CD4-positive, alpha-beta memory T cell (primary cell): ENCODE measurements at regions not wholly inside any gene's neighbourhood (a gene's known extent, or its start where the extent isn't known, plus 50 kb on each side); places are given as distances from the start of the nearest gene placed in this dataset.
"Not testable (repeated sequence)": the region's sequence is repeated elsewhere in the genome, so short reads cannot be mapped to it uniquely, and the experiment has no call there.

ENCODE experiments used
- CTCF ChIA-PET: fragments of 350-600 bp; sonication (Branson Sonifier 250); formaldehyde crosslinking; loops from one replicate; lab custom pipeline; 2021; ENCODE audit warnings: inconsistent platforms; ENCODE audit not compliant: partially characterized antibody; lab: Charles Lee
- POLR2A ChIA-PET: fragments of 350-600 bp; sonication (Branson Sonifier 250); formaldehyde crosslinking; loops from one replicate; lab custom pipeline; 2021; ENCODE audit not compliant: partially characterized antibody; lab: Charles Lee
- DNase-seq, 5 donors: peaks; one replicate each; pipeline versions ENCODE4 v3.0.0 to v3.0.0-alpha.2; 2020 to 2022; ENCODE audit warnings: mixed read lengths in 1 of 5
- H3K27ac ChIP-seq: one replicate; pipeline ENCODE4 v1.7.0; 2013; ENCODE audit warnings: low read depth, low read length
- H3K27me3 ChIP-seq: 2 replicates; pipeline ENCODE4 v1.7.0; 2013; ENCODE audit warnings: mild to moderate bottlenecking, low read length, moderate library complexity; ENCODE audit not compliant: insufficient read depth
- H3K36me3 ChIP-seq: 2 replicates; pipeline ENCODE4 v1.7.0; 2013; ENCODE audit warnings: mild to moderate bottlenecking, low read length, moderate library complexity; ENCODE audit not compliant: insufficient read depth
- H3K4me1 ChIP-seq: 2 replicates; pipeline ENCODE4 v1.7.0; 2013; ENCODE audit warnings: mild to moderate bottlenecking, low read length, moderate library complexity; ENCODE audit not compliant: insufficient read depth
- H3K4me3 ChIP-seq, 2 donors: one replicate each; pipeline ENCODE4 v1.7.0; 2013; ENCODE audit warnings: low read length in 2 of 2, mild to moderate bottlenecking in 1 of 2
- H3K9me3 ChIP-seq, 2 donors: one replicate each; pipeline ENCODE4 v1.7.0; 2013; ENCODE audit warnings: low read length in 2 of 2, control low read depth in 1 of 2; ENCODE audit not compliant: control insufficient read depth in 1 of 2
- H3K27ac Mint-ChIP-seq, 7 donors: one replicate each; pipeline ENCODE4 v1.8.0; 2020 to 2021; ENCODE audit warnings: mixed read lengths in 7 of 7, mild to moderate bottlenecking in 6 of 7, inconsistent platforms in 3 of 7, moderate library complexity in 3 of 7
- H3K27me3 Mint-ChIP-seq, 2 donors: one replicate each; pipeline ENCODE4 v1.8.0; 2020 to 2021; ENCODE audit warnings: mixed read lengths in 2 of 2
- H3K36me3 Mint-ChIP-seq, 2 donors: one replicate each; pipeline ENCODE4 v1.8.0; 2020 to 2021; ENCODE audit warnings: mixed read lengths in 2 of 2, inconsistent platforms in 1 of 2, mild to moderate bottlenecking in 1 of 2
- H3K4me1 Mint-ChIP-seq, 4 donors: one replicate each; pipeline ENCODE4 v1.8.0; 2020 to 2021; ENCODE audit warnings: mixed read lengths in 4 of 4, mild to moderate bottlenecking in 1 of 4
- H3K4me3 Mint-ChIP-seq, 8 donors: one replicate each; pipeline ENCODE4 v1.8.0; 2020 to 2021; ENCODE audit warnings: mixed read lengths in 8 of 8, mild to moderate bottlenecking in 7 of 8, moderate library complexity in 6 of 8, inconsistent platforms in 3 of 8
- H3K9me3 Mint-ChIP-seq, 8 donors: one replicate each; pipeline ENCODE4 v1.8.0; 2020 to 2021; ENCODE audit warnings: mixed read lengths in 8 of 8, mild to moderate bottlenecking in 5 of 8, inconsistent platforms in 3 of 8, moderate library complexity in 1 of 8
- intact Hi-C: fragments of 100-400 bp; cut with micrococcal nuclease; formaldehyde crosslinking; loops from one replicate; pipeline ENCODE4 v1.15.1; 2023

- not testable (repeated sequence) for H3K27me3 Mint-ChIP-seq
Observed at GRCh38 chr2:111275047-111275853, 154.5 kb downstream of the BCL2L11 start.

DNA sequence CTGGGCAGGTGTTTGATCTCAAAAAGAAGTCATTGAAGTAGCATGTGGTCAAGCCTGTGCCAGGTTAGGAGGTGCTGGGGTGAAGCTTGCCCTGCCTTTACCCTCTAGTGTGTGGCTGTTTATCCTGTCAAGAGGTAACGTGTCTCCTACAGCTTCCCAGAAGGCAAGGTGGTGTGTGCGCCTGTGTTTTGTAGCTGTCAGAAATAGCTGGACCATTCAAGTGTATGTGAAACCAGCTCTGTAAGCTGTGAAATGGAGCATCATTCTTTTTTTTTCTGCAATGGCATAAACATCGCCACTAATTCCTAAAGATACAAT lies 155.1 kb downstream of the BCL2L11 start:
- H3K4me1 ChIP-seq, H3K9me3 ChIP-seq, H3K27me3 Mint-ChIP-seq, DNase-seq, H3K27me3 ChIP-seq, H3K4me3 Mint-ChIP-seq, H3K4me3 ChIP-seq, CTCF ChIA-PET, H3K36me3 Mint-ChIP-seq, H3K9me3 Mint-ChIP-seq, H3K4me1 Mint-ChIP-seq, H3K27ac ChIP-seq, H3K27ac Mint-ChIP-seq, H3K36me3 ChIP-seq, POLR2A ChIA-PET, intact Hi-C loops: not testable (repeated sequence)

More at GRCh38 chr2:111275047-111275853, 154.5 kb downstream of the BCL2L11 start:
- H3K4me3 Mint-ChIP-seq, intact Hi-C loops, DNase-seq, H3K9me3 Mint-ChIP-seq, H3K36me3 ChIP-seq, POLR2A ChIA-PET, H3K27ac Mint-ChIP-seq, H3K4me1 Mint-ChIP-seq, H3K4me3 ChIP-seq, H3K9me3 ChIP-seq, H3K27ac ChIP-seq, H3K36me3 Mint-ChIP-seq, CTCF ChIA-PET, H3K4me1 ChIP-seq, H3K27me3 ChIP-seq: not testable (repeated sequence)

- CTCF ChIA-PET, H3K36me3 Mint-ChIP-seq, H3K27me3 ChIP-seq, H3K27ac ChIP-seq, H3K4me1 Mint-ChIP-seq, H3K4me1 ChIP-seq, DNase-seq, H3K9me3 ChIP-seq, H3K27me3 Mint-ChIP-seq, H3K27ac Mint-ChIP-seq, H3K4me3 Mint-ChIP-seq, intact Hi-C loops, H3K4me3 ChIP-seq, H3K36me3 ChIP-seq, H3K9me3 Mint-ChIP-seq, POLR2A ChIA-PET: not testable (repeated sequence)
Observed at GRCh38 chr2:111278133-111278532, 157.4 kb downstream of the BCL2L11 start.

DNA sequence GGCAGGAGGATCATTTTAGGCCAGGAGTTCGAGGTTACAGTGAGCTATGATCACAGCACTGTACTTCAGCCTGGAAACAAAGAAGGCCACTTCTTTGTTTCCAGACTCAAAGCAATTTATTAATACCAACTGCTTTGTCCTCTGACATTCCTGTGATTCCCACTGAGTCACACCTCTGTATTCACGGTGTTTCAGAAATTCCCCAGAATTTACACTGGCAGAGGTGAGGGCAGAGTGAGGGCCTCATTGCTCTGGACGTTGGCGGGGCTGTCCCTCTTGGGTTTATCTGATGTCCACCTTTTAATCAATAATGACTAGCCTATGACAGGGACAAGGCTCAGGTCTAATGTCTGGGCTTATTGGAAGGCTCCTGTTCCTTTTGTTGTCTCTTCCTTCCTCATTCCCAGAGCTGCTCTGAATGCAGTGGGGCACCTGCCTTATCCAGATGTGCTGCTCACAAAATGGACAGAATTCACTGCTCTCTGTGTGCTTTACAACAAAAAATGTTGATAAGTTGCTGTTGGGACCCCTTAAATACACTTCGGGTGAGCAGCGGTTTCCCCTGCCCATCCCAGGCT lies 160.1 kb downstream of the BCL2L11 start:
- H3K9me3 ChIP-seq, DNase-seq, H3K27me3 ChIP-seq, H3K27ac Mint-ChIP-seq, intact Hi-C loops, H3K27me3 Mint-ChIP-seq, H3K4me1 Mint-ChIP-seq, H3K27ac ChIP-seq, H3K36me3 Mint-ChIP-seq, H3K4me3 Mint-ChIP-seq, H3K4me1 ChIP-seq, H3K4me3 ChIP-seq, H3K9me3 Mint-ChIP-seq, H3K36me3 ChIP-seq, CTCF ChIA-PET, POLR2A ChIA-PET: not testable (repeated sequence)

DNA sequence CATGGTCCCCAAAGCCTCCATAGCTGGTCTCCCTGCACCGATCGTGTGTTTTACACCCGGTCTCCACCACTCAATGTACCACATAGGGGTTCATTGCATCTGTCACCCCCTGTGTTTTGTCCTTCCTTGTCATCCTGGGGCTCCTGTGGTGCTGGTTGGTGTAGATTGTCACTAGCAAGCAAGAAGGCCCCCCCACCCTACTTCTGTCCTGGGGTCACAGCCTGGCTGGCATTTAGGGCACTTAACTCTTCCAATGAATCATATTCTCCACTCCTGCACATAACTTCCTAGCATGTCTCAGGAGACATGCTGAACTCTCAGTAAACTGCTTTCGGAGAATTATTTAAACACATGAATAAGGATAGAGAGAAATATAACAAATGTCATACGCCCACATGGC lies 161.4 kb downstream of the BCL2L11 start:
- H3K4me1 ChIP-seq, H3K27me3 ChIP-seq, H3K27ac Mint-ChIP-seq, POLR2A ChIA-PET, H3K4me3 Mint-ChIP-seq, H3K36me3 ChIP-seq, H3K36me3 Mint-ChIP-seq, H3K9me3 ChIP-seq, H3K4me1 Mint-ChIP-seq, intact Hi-C loops, H3K27ac ChIP-seq, H3K9me3 Mint-ChIP-seq, DNase-seq, H3K27me3 Mint-ChIP-seq, CTCF ChIA-PET, H3K4me3 ChIP-seq: not testable (repeated sequence)

DNA sequence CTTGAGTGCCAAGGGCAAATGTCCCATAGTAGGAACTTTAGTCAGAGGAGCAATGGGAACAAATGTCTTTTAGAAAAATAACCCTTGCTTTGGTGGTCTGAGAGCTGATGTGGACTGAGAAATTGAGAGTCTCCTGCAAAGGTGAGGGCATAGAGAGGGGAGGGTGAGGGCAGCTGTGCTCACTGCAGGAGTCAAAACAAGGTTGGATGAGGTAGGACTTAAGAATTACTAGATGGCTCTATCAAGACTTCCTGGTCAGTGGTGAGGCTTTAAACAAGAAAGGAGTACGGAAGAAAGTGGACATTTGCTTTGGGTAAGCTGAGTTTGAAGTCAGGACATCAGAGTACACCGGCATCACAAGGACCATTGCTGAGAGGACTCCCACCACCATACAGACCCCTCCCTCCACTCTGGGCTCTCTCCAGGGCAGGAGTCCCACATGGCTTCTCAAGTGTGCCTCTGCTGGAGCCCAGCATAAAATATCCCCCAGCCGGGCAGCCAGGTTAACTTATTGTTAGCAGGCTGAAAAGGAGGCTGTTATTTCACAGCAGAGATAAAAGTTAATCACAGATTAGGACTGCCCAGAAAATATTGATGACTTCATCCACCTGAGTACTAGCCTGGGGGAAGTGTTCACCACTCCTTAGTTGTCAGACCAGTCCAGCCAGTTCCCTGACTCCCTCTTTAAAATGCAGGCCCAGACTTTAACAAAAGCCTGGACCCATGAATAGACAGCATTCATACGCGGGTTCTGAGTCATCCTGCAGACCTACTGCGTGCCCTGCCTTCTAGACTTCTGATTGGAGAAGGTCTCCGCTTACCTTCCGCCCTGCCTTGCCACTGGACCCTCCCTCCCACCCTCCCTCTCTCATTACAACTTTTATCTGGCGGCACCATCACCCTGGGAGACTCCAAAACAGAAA lies 167.2 kb downstream of the BCL2L11 start:
- H3K27me3 ChIP-seq, H3K4me3 Mint-ChIP-seq, H3K36me3 Mint-ChIP-seq, H3K36me3 ChIP-seq, H3K9me3 ChIP-seq, H3K27me3 Mint-ChIP-seq, CTCF ChIA-PET, H3K9me3 Mint-ChIP-seq, H3K4me1 Mint-ChIP-seq, H3K4me1 ChIP-seq, POLR2A ChIA-PET, H3K4me3 ChIP-seq, intact Hi-C loops, DNase-seq, H3K27ac ChIP-seq, H3K27ac Mint-ChIP-seq: not testable (repeated sequence)

DNA sequence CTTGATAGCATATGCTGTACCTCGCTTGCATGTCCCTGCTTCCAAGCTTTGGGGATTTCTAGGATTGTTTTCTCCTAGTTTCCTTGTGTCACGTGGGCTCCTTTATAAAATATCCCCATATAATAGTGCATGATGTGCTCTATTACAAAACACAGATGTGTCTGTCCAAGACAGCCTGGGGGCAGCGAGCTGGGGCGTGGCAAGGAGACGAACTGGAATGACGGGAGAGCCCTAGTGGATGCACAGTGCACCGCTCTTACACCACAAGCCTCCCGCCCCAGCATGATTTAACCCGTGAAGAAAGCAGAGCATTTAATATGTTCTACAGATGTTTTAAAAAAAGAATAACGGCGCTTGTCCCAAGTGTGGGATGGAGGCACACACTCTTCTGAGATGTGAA lies 169.7 kb downstream of the BCL2L11 start:
- H3K36me3 ChIP-seq, H3K27ac ChIP-seq, H3K4me3 ChIP-seq, H3K9me3 Mint-ChIP-seq, intact Hi-C loops, H3K27me3 Mint-ChIP-seq, H3K27ac Mint-ChIP-seq, H3K4me1 ChIP-seq, POLR2A ChIA-PET, H3K9me3 ChIP-seq, CTCF ChIA-PET, H3K27me3 ChIP-seq, H3K36me3 Mint-ChIP-seq, H3K4me1 Mint-ChIP-seq, H3K4me3 Mint-ChIP-seq, DNase-seq: not testable (repeated sequence)
